ENCODE measurements at regions not wholly inside any gene's neighbourhood (a gene's known extent, or its start where the extent isn't known, plus 50 kb on each side); places are given as distances from the start of the nearest gene placed in this dataset.

- no peak for DNase-seq (ENCODE audit: low read depth)
- TF ChIP-seq, protein P1, sequence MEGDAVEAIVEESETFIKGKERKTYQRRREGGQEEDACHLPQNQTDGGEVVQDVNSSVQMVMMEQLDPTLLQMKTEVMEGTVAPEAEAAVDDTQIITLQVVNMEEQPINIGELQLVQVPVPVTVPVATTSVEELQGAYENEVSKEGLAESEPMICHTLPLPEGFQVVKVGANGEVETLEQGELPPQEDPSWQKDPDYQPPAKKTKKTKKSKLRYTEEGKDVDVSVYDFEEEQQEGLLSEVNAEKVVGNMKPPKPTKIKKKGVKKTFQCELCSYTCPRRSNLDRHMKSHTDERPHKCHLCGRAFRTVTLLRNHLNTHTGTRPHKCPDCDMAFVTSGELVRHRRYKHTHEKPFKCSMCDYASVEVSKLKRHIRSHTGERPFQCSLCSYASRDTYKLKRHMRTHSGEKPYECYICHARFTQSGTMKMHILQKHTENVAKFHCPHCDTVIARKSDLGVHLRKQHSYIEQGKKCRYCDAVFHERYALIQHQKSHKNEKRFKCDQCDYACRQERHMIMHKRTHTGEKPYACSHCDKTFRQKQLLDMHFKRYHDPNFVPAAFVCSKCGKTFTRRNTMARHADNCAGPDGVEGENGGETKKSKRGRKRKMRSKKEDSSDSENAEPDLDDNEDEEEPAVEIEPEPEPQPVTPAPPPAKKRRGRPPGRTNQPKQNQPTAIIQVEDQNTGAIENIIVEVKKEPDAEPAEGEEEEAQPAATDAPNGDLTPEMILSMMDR (IDR thresholded peaks at IDR 0.05; ENCODE audit: insufficient read depth, low read length), result no peak
- no peak overlapping the region for H3K4me3 ChIP-seq (ENCODE audit: low read depth, low read length)
These were observed 544.4 kb upstream of the TNP1 start for GRCh38 chr2:217404236-217404760.

GRCh38 chr2:217402761-217403383 lies 543.0 kb upstream of the TNP1 start:
- DNase-seq (ENCODE audit: low read depth), result peak; percentile 58
- TF ChIP-seq, protein P1 (IDR thresholded peaks at IDR 0.05; ENCODE audit: insufficient read depth, low read length), result no peak
- no peak overlapping the region for H3K4me3 ChIP-seq (ENCODE audit: low read depth, low read length)

GRCh38 chr2:217402144-217402543 lies 542.3 kb upstream of the TNP1 start:
- TF ChIP-seq, protein P1 (IDR thresholded peaks at IDR 0.05; ENCODE audit: insufficient read depth, low read length), result no peak
- DNase-seq (ENCODE audit: low read depth), result no peak
- no peak overlapping the region for H3K4me3 ChIP-seq (ENCODE audit: low read depth, low read length)

- TF ChIP-seq, protein P1 (IDR thresholded peaks at IDR 0.05; ENCODE audit: insufficient read depth, low read length), result no peak
- no peak overlapping the region for H3K4me3 ChIP-seq (ENCODE audit: low read depth, low read length)
- DNase-seq (ENCODE audit: low read depth), result peak; percentile 20
These were observed 539.4 kb upstream of the TNP1 start for GRCh38 chr2:217399291-217399690.

- H3K4me3 ChIP-seq (ENCODE audit: low read depth, low read length), result no peak overlapping the region
- TF ChIP-seq, protein P1 (IDR thresholded peaks at IDR 0.05; ENCODE audit: insufficient read depth, low read length), result no peak
- DNase-seq (ENCODE audit: low read depth), result no peak
These were observed 539.0 kb upstream of the TNP1 start for GRCh38 chr2:217398860-217399259.

DNA sequence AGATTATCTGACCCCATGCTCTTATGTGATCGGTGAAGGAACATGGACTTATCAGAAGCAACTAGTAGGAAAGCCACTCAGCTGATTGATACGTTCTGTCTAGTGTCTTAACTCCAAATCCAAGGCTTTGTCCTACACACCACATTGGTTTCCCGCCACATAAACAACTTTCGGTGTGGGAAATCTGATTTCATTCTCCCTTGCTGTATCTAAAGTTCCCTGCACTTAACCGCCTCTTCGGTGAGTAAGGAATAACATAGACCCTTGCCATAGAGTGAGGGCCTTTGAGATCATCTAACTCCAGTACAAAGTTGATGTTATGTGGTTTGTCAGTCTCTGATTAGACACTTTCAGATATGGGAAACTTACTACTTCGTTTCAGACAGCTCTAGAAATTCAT lies 538.2 kb upstream of the TNP1 start:
- TF ChIP-seq, protein P1 (IDR thresholded peaks at IDR 0.05; ENCODE audit: insufficient read depth, low read length), result no peak
- H3K4me3 ChIP-seq (ENCODE audit: low read depth, low read length), result no peak overlapping the region
- DNase-seq (ENCODE audit: low read depth), result no peak

- DNase-seq (ENCODE audit: low read depth), result no peak
- no peak overlapping the region for H3K4me3 ChIP-seq (ENCODE audit: low read depth, low read length)
- TF ChIP-seq, protein P1 (IDR thresholded peaks at IDR 0.05; ENCODE audit: insufficient read depth, low read length), result no peak
These were observed 536.7 kb upstream of the TNP1 start for GRCh38 chr2:217396586-217396985.

Measured in fibroblast of the aortic adventitia (primary cell).